Natural killer cell (primary cell): ENCODE measurements at regions not wholly inside any gene's neighbourhood (a gene's known extent, or its start where the extent isn't known, plus 50 kb on each side); places are given as distances from the start of the nearest gene placed in this dataset.

Experiments
- ATAC-seq, 3 donors: fragments of 150-1000 bp in 2 of 3; fragments of 200-7000 bp in 1 of 3; cut with Tn5 transposase; 1 replicate in 1 of 3; 2 replicates in 2 of 3; pipeline ENCODE4 v1.10.0; 2021; ENCODE audit warnings: mild to moderate bottlenecking in 2 of 3, moderate library complexity in 2 of 3
- DNase-seq, 2 donors: peaks; one replicate each; pipeline versions ENCODE4 v3.0.0 to v3.0.0-alpha.2; 2013 to 2021; ENCODE audit warnings: mixed read lengths in 1 of 2
- H3K27ac ChIP-seq: one replicate; pipeline ENCODE4 v1.5.1; 2013; ENCODE audit warnings: mild to moderate bottlenecking, low read length
- H3K27me3 ChIP-seq: one replicate; pipeline ENCODE4 v1.6.1; 2013; ENCODE audit warnings: low read length; ENCODE audit not compliant: control insufficient read depth, insufficient read depth
- H3K36me3 ChIP-seq: one replicate; pipeline ENCODE4 v1.6.1; 2013; ENCODE audit warnings: low read length; ENCODE audit not compliant: control insufficient read depth, insufficient read depth
- H3K4me1 ChIP-seq: one replicate; pipeline ENCODE4 v1.6.1; 2013; ENCODE audit warnings: low read length; ENCODE audit not compliant: control insufficient read depth, insufficient read depth
- H3K4me3 ChIP-seq: one replicate; pipeline ENCODE4 v1.5.1; 2013; ENCODE audit warnings: low read length
- H3K9me3 ChIP-seq: one replicate; pipeline ENCODE4 v1.6.1; 2013; ENCODE audit warnings: low read length; ENCODE audit not compliant: control insufficient read depth, insufficient read depth
- H3K27ac Mint-ChIP-seq, 2 donors: one replicate each; pipeline ENCODE4 v1.8.0; 2022; ENCODE audit warnings: mild to moderate bottlenecking in 2 of 2, mixed read lengths in 2 of 2, moderate library complexity in 1 of 2
- H3K27me3 Mint-ChIP-seq, 2 donors: one replicate each; pipeline ENCODE4 v1.8.0; 2022; ENCODE audit warnings: low read depth in 2 of 2, mixed read lengths in 2 of 2
- H3K36me3 Mint-ChIP-seq: one replicate; pipeline ENCODE4 v1.8.0; 2022; ENCODE audit warnings: mixed read lengths
- H3K4me1 Mint-ChIP-seq, 2 donors: one replicate each; pipeline ENCODE4 v1.8.0; 2022; ENCODE audit warnings: mixed read lengths in 2 of 2
- H3K4me3 Mint-ChIP-seq: one replicate; pipeline ENCODE4 v1.8.0; 2022; ENCODE audit warnings: mild to moderate bottlenecking, moderate library complexity, mixed read lengths
- H3K9me3 Mint-ChIP-seq, 2 donors: one replicate each; pipeline ENCODE4 v1.8.0; 2022; ENCODE audit warnings: mixed read lengths in 2 of 2
- WGBS: methylation state at CpG from one replicate; pipeline ENCODE4 v1.1.7; 2013; ENCODE audit warnings: missing lambda C conversion rate; ENCODE audit not compliant: insufficient coverage; 5-methylcytosine and 5-hydroxymethylcytosine counted together
- intact Hi-C: fragments of 100-400 bp; cut with micrococcal nuclease; formaldehyde crosslinking; loops from one replicate; pipeline ENCODE4 v1.14.2; 2022
- TF ChIP-seq, protein P1 (sequence below): fragments of 200-600 bp; IDR thresholded peaks from one replicate; pipeline ENCODE4 v1.8.0; 2022; ENCODE audit warnings: antibody characterized with exemption

DNA sequence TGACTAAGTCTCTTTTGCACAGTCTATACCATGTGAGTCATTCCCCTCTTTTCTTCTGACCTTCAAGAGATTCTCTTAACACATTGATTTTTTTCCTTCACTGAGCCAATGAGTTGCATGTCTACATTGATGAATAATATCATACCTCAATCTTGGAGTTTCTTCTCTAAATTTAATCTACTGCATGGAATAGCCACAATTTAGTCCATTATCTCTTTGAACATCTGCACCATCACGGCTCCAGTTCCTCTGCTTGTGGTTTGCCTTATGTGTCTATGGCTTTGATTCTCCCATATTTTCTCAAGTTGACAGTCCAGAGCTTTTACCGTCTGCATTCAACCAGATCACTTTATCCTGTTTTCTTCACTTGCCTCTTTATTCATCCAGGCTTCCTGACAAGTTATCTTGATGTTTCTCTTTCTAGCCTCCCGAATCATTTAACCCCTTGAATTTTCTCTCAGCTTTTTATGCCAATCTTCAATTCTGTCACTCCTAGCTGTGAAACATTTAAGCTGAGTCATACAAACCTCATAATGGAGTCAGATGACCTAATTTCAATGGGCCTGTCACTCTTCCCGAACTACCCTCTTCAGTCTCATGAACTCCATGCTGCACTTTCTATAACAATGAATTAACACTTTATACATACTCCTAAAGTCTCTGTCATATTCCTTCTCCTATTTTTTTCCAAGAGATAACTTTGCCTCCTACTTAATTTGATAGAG is 222.3 kb downstream of the CPE start:
- Histone ChIP-seq H3K27me3 (no peaks in the 10 kb centered on the region), H3K36me3 (no peaks in the 10 kb centered on the region), H3K27ac (no peak overlapping the region), H3K4me3 (no peak overlapping the region), H3K9me3 (no peaks in the 10 kb centered on the region), H3K4me1 (no peaks in the 10 kb centered on the region)
- ATAC-seq = no peak
- H3K9me3 Mint-ChIP-seq = peaks cover 2 to 7% of the 10 kb centered on the region in 2 donors
- no peak overlapping the region for H3K27ac Mint-ChIP-seq
- H3K36me3 Mint-ChIP-seq = no peaks in the 10 kb centered on the region
- DNase-seq = no peak
- no peaks in the 10 kb centered on the region for H3K27me3 Mint-ChIP-seq
- intact Hi-C loops = no loop called here
- TF ChIP-seq, protein P1, sequence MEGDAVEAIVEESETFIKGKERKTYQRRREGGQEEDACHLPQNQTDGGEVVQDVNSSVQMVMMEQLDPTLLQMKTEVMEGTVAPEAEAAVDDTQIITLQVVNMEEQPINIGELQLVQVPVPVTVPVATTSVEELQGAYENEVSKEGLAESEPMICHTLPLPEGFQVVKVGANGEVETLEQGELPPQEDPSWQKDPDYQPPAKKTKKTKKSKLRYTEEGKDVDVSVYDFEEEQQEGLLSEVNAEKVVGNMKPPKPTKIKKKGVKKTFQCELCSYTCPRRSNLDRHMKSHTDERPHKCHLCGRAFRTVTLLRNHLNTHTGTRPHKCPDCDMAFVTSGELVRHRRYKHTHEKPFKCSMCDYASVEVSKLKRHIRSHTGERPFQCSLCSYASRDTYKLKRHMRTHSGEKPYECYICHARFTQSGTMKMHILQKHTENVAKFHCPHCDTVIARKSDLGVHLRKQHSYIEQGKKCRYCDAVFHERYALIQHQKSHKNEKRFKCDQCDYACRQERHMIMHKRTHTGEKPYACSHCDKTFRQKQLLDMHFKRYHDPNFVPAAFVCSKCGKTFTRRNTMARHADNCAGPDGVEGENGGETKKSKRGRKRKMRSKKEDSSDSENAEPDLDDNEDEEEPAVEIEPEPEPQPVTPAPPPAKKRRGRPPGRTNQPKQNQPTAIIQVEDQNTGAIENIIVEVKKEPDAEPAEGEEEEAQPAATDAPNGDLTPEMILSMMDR = no peak
- no peak overlapping the region for H3K4me3 Mint-ChIP-seq
- 14% methylated on average over 4 of the region's 4 CpGs for WGBS
- H3K4me1 Mint-ChIP-seq = no peaks in the 10 kb centered on the region

DNA sequence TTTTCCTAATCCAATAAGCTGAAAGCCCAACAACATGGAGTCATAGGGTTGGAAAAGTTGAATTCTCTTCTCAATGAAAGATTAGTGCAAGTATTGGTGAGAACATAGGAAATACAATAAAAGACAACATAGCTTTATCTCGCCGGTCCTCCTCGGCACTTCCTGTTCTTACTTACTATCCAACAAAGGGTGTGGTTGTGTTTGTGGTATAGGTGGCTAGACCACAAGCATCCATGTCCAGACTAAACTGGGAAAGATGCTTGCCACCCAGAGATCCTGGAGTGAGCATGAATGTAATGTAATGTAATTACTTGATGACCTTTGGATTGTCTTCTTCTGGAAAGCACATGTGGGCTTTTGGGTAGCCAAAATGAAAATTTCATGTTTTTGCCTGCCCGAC is 223.8 kb downstream of the CPE start:
- no peaks in the 10 kb centered on the region for H3K27me3 ChIP-seq
- ATAC-seq = no peak
- no peaks in the 10 kb centered on the region for H3K36me3 ChIP-seq
- no peak for DNase-seq
- Mint-ChIP-seq H3K27ac (no peak overlapping the region), H3K4me3 (no peak overlapping the region), H3K27me3 (no peaks in the 10 kb centered on the region), H3K4me1 (no peaks in the 10 kb centered on the region), H3K36me3 (no peaks in the 10 kb centered on the region), H3K9me3 (peaks cover 2 to 7% of the 10 kb centered on the region in 2 donors)
- no peak overlapping the region for H3K27ac ChIP-seq
- intact Hi-C loops = no loop called here
- H3K4me3 ChIP-seq = no peak overlapping the region
- TF ChIP-seq, protein P1 = no peak
- no peaks in the 10 kb centered on the region for H3K9me3 ChIP-seq
- 79% methylated on average over 1 of the region's 4 CpGs for WGBS
- no peaks in the 10 kb centered on the region for H3K4me1 ChIP-seq

DNA sequence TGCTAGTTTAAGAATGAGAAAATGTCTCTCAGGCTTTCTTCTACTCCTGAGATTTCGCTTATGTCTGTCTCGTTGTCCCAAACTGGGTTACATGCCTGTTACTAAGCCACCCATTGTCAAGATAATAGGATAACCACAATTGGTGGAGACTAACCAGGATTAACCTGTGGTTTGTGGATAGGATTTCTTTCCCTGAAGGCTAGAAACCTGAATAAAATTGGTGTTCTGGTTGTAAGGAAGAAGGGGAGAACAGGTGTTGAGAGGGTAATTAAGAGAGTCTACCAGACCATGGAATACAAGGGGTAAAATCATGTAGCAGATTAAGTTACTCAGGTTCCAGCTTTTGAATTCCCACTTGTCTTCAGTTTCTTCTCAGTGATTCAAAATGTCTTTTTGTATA is 225.4 kb downstream of the CPE start:
- H3K36me3 Mint-ChIP-seq = no peaks in the 10 kb centered on the region

More for the DNA sequence above, 225.4 kb downstream of the CPE start:
- no peak overlapping the region for H3K27ac ChIP-seq
- H3K27me3 Mint-ChIP-seq = no peaks in the 10 kb centered on the region
- TF ChIP-seq, protein P1 = no peak
- DNase-seq = no peak
- ATAC-seq = no peak
- no peaks in the 10 kb centered on the region for H3K27me3 ChIP-seq
- H3K4me1 Mint-ChIP-seq = no peaks in the 10 kb centered on the region
- H3K36me3 ChIP-seq = no peaks in the 10 kb centered on the region
- H3K4me3 Mint-ChIP-seq = no peak overlapping the region
- H3K9me3 Mint-ChIP-seq = peaks cover 3 to 9% of the 10 kb centered on the region in 2 donors
- H3K4me3 ChIP-seq = no peak overlapping the region
- H3K4me1 ChIP-seq = no peaks in the 10 kb centered on the region
- 60% methylated on average over 1 of the region's 2 CpGs for WGBS
- intact Hi-C loops = no loop called here
- H3K9me3 ChIP-seq = no peaks in the 10 kb centered on the region
- H3K27ac Mint-ChIP-seq = no peak overlapping the region
